NCI-H2029 treated with DMSO at 0.1 percent for 48 hours (cell line): ENCODE measurements at regions not wholly inside any gene's neighbourhood (a gene's known extent, or its start where the extent isn't known, plus 50 kb on each side); places are given as distances from the start of the nearest gene placed in this dataset.

Source experiments
- DNase-seq: peaks from one replicate; lab custom pipeline; 2025; lab: John Stamatoyannopoulos, UW

- DNase-seq = no peak
Observed at GRCh38 chr4:56757821-56758411, 63.6 kb downstream of the SPINK2 start.

- no peak for DNase-seq
Observed at GRCh38 chr4:56757261-56757746, 64.2 kb downstream of the SPINK2 start.

- no peak for DNase-seq
Observed at GRCh38 chr4:56755901-56756300, 65.6 kb downstream of the SPINK2 start.

GRCh38 chr4:56752985-56753384 is 68.5 kb downstream of the SPINK2 start:
- peak; percentile 22 for DNase-seq

- no peak for DNase-seq
Observed at GRCh38 chr4:56750231-56750630, 69.1 kb upstream of the HOPX start.

GRCh38 chr4:56748271-56748670 is 67.2 kb upstream of the HOPX start:
- DNase-seq = no peak

- DNase-seq = no peak
Observed at GRCh38 chr4:56746639-56747038, 65.5 kb upstream of the HOPX start.

GRCh38 chr4:56745042-56745441 is 63.9 kb upstream of the HOPX start:
- no peak for DNase-seq

GRCh38 chr4:56744030-56744429 is 62.9 kb upstream of the HOPX start:
- no peak for DNase-seq

GRCh38 chr4:56743550-56743949 is 62.5 kb upstream of the HOPX start:
- no peak for DNase-seq

GRCh38 chr4:56742080-56742871 is 61.2 kb upstream of the HOPX start:
- no peak for DNase-seq

GRCh38 chr4:56741595-56741994 is 60.5 kb upstream of the HOPX start:
- DNase-seq = no peak

- no peak for DNase-seq
Observed at GRCh38 chr4:56739066-56739777, 58.1 kb upstream of the HOPX start.

GRCh38 chr4:56737666-56738065 is 56.6 kb upstream of the HOPX start:
- no peak for DNase-seq

- DNase-seq = no peak
Observed at GRCh38 chr4:56733352-56733751, 52.3 kb upstream of the HOPX start.

- DNase-seq = no peak
Observed at GRCh38 chr4:56732301-56732700, 51.2 kb upstream of the HOPX start.

GRCh38 chr4:56731857-56732256 is 50.8 kb upstream of the HOPX start:
- DNase-seq = no peak
